DOHH2 (cell line): ENCODE measurements at regions not wholly inside any gene's neighbourhood (a gene's known extent, or its start where the extent isn't known, plus 50 kb on each side); places are given as distances from the start of the nearest gene placed in this dataset.

Source experiments
- CTCF ChIP-seq: fragments of 200-600 bp; sonication (generic); IDR thresholded peaks from one replicate; pipeline ENCODE4 v1.5.1; 2014; ENCODE audit warnings: antibody characterized with exemption, mild to moderate bottlenecking, low read depth, low read length; ENCODE audit not compliant: poor library complexity, severe bottlenecking
- EZH2phosphoT487 ChIP-seq: fragments of 200-600 bp; sonication (generic); IDR thresholded peaks from 2 replicates; pipeline ENCODE4 v1.6.1; 2017; ENCODE audit warnings: borderline replicate concordance, mild to moderate bottlenecking, antibody characterized with exemption, low read length, moderate library complexity, mixed read lengths

- no peak for TF ChIP-seq CTCF
- TF ChIP-seq EZH2phosphoT487, result no peak
Observed at GRCh38 chr6:140708441-140708840, 1334.0 kb upstream of the CITED2 start.
